ENCODE measurements at regions not wholly inside any gene's neighbourhood (a gene's known extent, or its start where the extent isn't known, plus 50 kb on each side); places are given as distances from the start of the nearest gene placed in this dataset.

DNA sequence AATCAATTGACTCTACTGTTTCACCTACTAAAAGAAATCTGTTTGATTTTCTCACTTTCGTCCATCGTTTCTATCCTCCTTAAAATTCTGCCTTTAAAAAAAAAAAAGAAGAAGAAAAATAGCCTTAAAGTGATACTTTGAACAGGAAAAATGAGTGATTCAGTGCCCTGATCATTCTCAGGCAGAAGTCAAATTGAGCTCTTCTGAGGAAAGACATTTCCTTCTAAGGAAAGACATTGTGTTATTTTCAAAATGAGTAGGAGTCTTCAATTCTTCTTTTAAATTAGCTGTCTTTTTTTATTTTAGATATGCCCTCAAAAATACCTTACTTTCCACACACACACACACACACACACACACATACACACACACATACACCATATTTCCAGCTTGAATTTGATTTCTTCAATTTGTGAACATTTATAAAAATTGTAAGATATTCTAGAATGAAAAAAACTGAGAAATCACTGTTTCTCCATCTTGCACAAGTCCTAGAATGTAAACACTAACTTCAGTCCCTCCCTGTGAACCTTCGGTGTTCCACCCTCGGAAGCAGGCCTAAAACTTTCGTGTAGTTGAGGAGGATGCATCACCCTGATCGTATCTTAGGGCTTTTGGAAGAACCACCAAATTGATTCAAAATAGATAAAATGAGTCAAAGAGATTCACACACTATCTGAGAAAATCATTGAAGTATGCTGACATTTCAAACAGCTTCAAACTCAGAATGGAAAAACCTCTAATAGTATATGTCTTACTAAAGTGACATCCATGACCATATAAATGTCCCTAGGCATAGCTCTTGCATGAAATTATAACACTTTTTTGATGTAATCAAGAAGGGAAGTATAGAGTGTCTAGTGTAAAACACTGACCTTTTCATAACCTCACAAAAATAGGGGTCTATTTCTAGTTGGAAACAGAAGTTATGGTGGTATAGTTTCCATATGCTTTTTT, 270.8 kb downstream of the GATA3 start:
- Histone ChIP-seq H4K20me1 (replicated peaks; ENCODE audit: control insufficient read depth, extremely low read depth, insufficient read depth, low read length) (no peaks in the 10 kb centered on the region), H3K36me3 (ENCODE audit: control insufficient read depth in 2 of 2, extremely low read depth in 1 of 2, insufficient read depth in 2 of 2, low read length in 2 of 2) (no peaks in the 10 kb centered on the region), H3K4me3 (replicated peaks in 1 of 3; ENCODE audit: insufficient read depth in 1 of 3, low read depth in 1 of 3, low read length in 3 of 3) (no peak overlapping the region), H3K9me3 (replicated peaks; ENCODE audit: control insufficient read depth, insufficient read depth, low read length) (no peaks in the 10 kb centered on the region), H3K4me1 (ENCODE audit: control insufficient read depth, extremely low read depth, insufficient read depth, low read length) (peaks cover 10% of the 10 kb centered on the region), H3K79me2 (ENCODE audit: control insufficient read depth, insufficient read depth, low read length) (no peaks in the 10 kb centered on the region), H3K27me3 (ENCODE audit: control insufficient read depth in 2 of 2, insufficient read depth in 2 of 2, low read length in 2 of 2) (peaks cover 2 to 9% of the 10 kb centered on the region in 2 experiments), H3K9me1 (replicated peaks; ENCODE audit: control insufficient read depth, extremely low read depth, insufficient read depth, low read length) (no peaks in the 10 kb centered on the region), H3K4me2 (ENCODE audit: insufficient read depth, low read length) (no peak overlapping the region), H3K27ac (ENCODE audit: insufficient read depth, low read depth, low read length) (no peak overlapping the region), H2AFZ (ENCODE audit: low read depth, low read length) (no peak overlapping the region), H3K9ac (replicated peaks; ENCODE audit: extremely low read depth, insufficient read depth, low read length) (no peak overlapping the region)
- intact Hi-C loops (cut with micrococcal nuclease) (no loop called here), dilution Hi-C loops (cut with MboI; ENCODE audit: extremely low pct_ligation_motif_present, low sequenced_read_pairs) (no loop called here)
- CTCF ChIA-PET: interaction anchor here (0.5 to 1.1 kb wide), 3 partner anchors 9 to 17 kb away, joined by 3 read pairs; no protein-coding TSS in a partner anchor
- no TSS peak for BruUV-seq (replicated peaks)
- FAIRE-seq (peak; percentile 15), DNase-seq (ENCODE audit: low read depth, low spot score) (no peak)
- no peak for TF ChIP-seq MYC (IDR thresholded peaks at IDR 0.05; ENCODE audit: low read depth, low read length)
- TF ChIP-seq MAX (IDR thresholded peaks at IDR 0.05; ENCODE audit: insufficient read depth, insufficient read length): no peak
- TF ChIP-seq JUN (IDR thresholded peaks at IDR 0.05; ENCODE audit: borderline replicate concordance, insufficient read depth, insufficient read length, low read depth): no peak
- no peak for TF ChIP-seq GATA2 (IDR thresholded peaks at IDR 0.05; ENCODE audit: insufficient read depth, insufficient read length, low read depth, low read length)
- no peak for TF ChIP-seq FOS (IDR thresholded peaks at IDR 0.05; ENCODE audit: borderline replicate concordance, insufficient read depth, low read length)
- POLR2A ChIA-PET: no interaction called here

Data from endothelial cell of umbilical vein (primary cell).